Calu3 (cell line): ENCODE measurements at regions not wholly inside any gene's neighbourhood (a gene's known extent, or its start where the extent isn't known, plus 50 kb on each side); places are given as distances from the start of the nearest gene placed in this dataset.
"Not testable (repeated sequence)": the region's sequence is repeated elsewhere in the genome, so short reads cannot be mapped to it uniquely, and the experiment has no call there.

Source experiments
- BruUV-seq: library from RNA; stranded (reverse); fragments of 400-500 nt; replicated peaks from 2 replicates; lab custom pipeline; 2021; lab: Mats Ljungman, UMichigan
- CTCF ChIA-PET: fragments of 300-600 bp; sonication (Branson Sonifier 250); formaldehyde crosslinking; loops from one replicate; lab custom pipeline; 2022; ENCODE audit warnings: antibody characterized with exemption; lab: Charles Lee
- DNase-seq: peaks from one replicate; pipeline ENCODE4 v3.0.0; 2022
- H3K27ac Mint-ChIP-seq: one replicate; pipeline ENCODE4 v1.8.0; 2022; ENCODE audit warnings: mixed read lengths; ENCODE audit not compliant: unreplicated experiment
- H3K27me3 Mint-ChIP-seq: one replicate; pipeline ENCODE4 v1.8.0; 2022; ENCODE audit warnings: mixed read lengths; ENCODE audit not compliant: unreplicated experiment
- H3K36me3 Mint-ChIP-seq: one replicate; pipeline ENCODE4 v1.8.0; 2022; ENCODE audit warnings: mild to moderate bottlenecking, moderate library complexity, mixed read lengths; ENCODE audit not compliant: insufficient read depth, unreplicated experiment
- H3K4me1 Mint-ChIP-seq: one replicate; pipeline ENCODE4 v1.8.0; 2022; ENCODE audit warnings: mild to moderate bottlenecking, low read depth, mixed read lengths; ENCODE audit not compliant: unreplicated experiment
- H3K4me3 Mint-ChIP-seq: one replicate; pipeline ENCODE4 v1.8.0; 2022; ENCODE audit warnings: mild to moderate bottlenecking, low read depth, moderate library complexity, mixed read lengths; ENCODE audit not compliant: unreplicated experiment
- H3K9me3 Mint-ChIP-seq: one replicate; pipeline ENCODE4 v1.8.0; 2022; ENCODE audit warnings: low read depth, mixed read lengths; ENCODE audit not compliant: unreplicated experiment
- intact Hi-C: fragments of 100-400 bp; cut with micrococcal nuclease; formaldehyde crosslinking; loops from one replicate; pipeline ENCODE4 v1.10.0; 2022; ENCODE audit not compliant: unreplicated experiment
- TF ChIP-seq, protein P1 (sequence below): fragments of 200-600 bp; IDR thresholded peaks from one replicate; pipeline ENCODE4 v1.8.0; 2022; ENCODE audit warnings: antibody characterized with exemption; ENCODE audit not compliant: unreplicated experiment

DNA sequence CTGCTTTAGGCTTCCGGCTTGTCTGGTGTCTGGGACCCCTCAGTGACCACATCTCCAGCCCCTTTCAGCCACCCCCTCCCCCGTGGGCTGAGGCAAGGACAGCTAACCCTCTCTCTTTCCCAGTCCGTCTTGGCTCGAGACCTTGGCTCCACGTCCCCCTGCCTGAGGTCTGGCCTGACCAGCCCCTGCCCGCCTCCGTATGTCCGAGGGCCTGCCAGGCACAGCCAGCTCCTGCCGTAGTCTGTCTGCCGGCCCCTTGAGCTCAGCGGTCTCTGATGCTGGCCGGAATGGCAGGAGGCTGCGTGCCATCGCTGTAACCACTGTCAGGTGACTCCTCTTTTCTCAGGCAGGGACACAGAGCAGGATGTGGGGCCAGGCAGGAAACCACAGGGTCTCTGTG, 73.3 kb upstream of the LRPAP1 start:
- Mint-ChIP-seq H3K9me3 (no peaks in the 10 kb centered on the region), H3K36me3 (no peaks in the 10 kb centered on the region), H3K4me1 (no peaks in the 10 kb centered on the region), H3K27me3 (peaks cover 29% of the 10 kb centered on the region), H3K4me3 (no peak overlapping the region), H3K27ac (no peak overlapping the region)
- TF ChIP-seq, protein P1, sequence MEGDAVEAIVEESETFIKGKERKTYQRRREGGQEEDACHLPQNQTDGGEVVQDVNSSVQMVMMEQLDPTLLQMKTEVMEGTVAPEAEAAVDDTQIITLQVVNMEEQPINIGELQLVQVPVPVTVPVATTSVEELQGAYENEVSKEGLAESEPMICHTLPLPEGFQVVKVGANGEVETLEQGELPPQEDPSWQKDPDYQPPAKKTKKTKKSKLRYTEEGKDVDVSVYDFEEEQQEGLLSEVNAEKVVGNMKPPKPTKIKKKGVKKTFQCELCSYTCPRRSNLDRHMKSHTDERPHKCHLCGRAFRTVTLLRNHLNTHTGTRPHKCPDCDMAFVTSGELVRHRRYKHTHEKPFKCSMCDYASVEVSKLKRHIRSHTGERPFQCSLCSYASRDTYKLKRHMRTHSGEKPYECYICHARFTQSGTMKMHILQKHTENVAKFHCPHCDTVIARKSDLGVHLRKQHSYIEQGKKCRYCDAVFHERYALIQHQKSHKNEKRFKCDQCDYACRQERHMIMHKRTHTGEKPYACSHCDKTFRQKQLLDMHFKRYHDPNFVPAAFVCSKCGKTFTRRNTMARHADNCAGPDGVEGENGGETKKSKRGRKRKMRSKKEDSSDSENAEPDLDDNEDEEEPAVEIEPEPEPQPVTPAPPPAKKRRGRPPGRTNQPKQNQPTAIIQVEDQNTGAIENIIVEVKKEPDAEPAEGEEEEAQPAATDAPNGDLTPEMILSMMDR = no peak
- intact Hi-C loops = no loop called here
- CTCF ChIA-PET = no interaction called here
- no peak for DNase-seq
- BruUV-seq = no TSS peak

DNA sequence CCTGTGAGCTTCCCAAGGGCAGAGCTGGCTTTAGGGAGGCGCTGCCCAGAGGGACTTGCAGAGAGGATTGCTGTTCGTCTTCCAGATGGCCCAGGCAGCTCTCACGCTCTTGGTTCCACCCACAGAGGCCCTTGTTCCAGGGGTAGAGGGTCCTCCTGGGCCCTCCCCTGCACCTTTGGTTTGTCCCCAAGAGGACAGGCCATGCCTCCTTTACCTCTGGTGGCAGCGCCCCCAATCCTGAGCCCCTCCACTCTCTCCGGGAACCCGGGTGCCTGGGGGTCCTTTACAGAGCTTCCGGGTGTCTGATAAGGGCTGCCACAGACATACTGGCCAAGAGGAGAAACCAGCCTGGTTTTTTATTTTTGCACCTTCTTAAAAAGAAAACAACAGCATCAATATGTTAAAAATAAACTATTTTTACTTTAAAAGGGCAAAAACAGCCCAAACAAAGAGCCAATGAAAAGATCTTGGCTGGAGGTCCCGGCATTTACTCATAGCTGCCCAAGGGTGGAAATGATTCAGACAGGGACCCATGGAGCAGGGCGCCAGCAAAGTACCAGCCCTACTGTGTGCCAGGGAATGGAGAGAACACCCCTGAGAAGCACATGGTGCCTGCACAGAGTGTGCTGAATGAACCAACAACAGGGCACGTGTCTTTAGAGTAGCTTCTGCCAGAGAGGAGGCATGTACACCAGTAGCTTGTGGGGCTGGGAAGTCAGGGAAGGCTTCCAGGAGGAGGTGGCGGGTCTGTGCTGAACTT, 70.8 kb upstream of the LRPAP1 start:
- BruUV-seq, H3K4me1 Mint-ChIP-seq, H3K36me3 Mint-ChIP-seq, DNase-seq, intact Hi-C loops, H3K4me3 Mint-ChIP-seq, CTCF ChIA-PET, H3K9me3 Mint-ChIP-seq, H3K27ac Mint-ChIP-seq: not testable (repeated sequence)
- peaks cover 14% of the 10 kb centered on the region for H3K27me3 Mint-ChIP-seq

DNA sequence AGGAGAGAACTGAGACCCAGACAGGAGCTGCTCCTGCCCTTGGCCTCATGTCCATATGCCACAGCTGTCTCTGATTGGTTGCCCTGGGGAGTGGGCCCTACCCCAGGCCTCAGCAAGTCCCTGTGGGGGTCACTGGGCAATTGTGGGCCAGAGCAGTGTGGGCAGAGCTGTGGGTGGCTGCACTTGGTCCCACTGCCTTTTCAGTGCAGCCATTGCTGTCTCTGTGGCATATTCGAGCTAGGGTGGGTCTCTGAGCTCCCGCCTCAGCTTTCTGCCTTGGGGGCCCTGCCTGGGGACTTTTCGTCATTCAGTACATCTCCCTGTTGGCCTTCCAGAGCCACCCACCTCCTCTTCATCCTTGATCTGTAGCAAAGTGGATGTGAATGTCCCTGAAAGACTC, 69.8 kb upstream of the LRPAP1 start:
- CTCF ChIA-PET = no interaction called here
- no TSS peak for BruUV-seq
- intact Hi-C loops = no loop called here
- H3K9me3 Mint-ChIP-seq = no peaks in the 10 kb centered on the region
- no peak for DNase-seq
- peaks cover 16% of the 10 kb centered on the region for H3K27me3 Mint-ChIP-seq
- H3K27ac Mint-ChIP-seq = no peak overlapping the region
- TF ChIP-seq, protein P1 = no peak
- H3K4me1 Mint-ChIP-seq = no peaks in the 10 kb centered on the region
- H3K36me3 Mint-ChIP-seq = no peaks in the 10 kb centered on the region
- no peak overlapping the region for H3K4me3 Mint-ChIP-seq

DNA sequence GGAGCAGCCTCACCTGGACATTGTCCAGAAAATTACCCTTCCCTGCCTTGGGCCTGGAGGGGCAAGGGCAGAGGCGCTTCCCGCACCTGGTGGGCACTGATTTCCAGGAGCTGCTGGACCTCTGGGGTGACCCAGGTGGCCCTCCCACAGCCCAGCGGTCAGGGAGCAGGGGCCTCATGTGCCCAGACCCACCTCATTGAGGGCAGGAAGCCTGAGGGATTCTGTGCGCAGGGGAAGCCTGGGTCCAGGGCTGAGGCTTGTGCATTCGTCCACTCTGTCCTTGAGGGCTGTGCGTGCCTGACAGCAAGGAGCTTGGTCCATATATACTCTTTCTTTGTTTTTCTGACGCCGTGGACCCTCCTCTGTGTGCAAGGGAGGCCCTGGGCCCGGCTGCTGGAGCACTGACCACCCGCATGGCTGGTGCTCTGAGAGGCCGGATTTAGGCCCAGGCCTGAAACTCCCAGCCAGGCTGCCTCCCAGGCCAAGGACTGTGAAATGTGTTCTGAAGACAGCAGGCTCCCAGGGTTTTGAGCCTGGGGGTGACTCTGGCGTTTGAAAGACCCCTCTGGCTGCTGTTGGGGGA, 69.0 kb upstream of the LRPAP1 start:
- DNase-seq, H3K4me3 Mint-ChIP-seq, H3K36me3 Mint-ChIP-seq, intact Hi-C loops, BruUV-seq, H3K4me1 Mint-ChIP-seq, H3K9me3 Mint-ChIP-seq, H3K27ac Mint-ChIP-seq, CTCF ChIA-PET: not testable (repeated sequence)
- peaks cover 24% of the 10 kb centered on the region for H3K27me3 Mint-ChIP-seq

DNA sequence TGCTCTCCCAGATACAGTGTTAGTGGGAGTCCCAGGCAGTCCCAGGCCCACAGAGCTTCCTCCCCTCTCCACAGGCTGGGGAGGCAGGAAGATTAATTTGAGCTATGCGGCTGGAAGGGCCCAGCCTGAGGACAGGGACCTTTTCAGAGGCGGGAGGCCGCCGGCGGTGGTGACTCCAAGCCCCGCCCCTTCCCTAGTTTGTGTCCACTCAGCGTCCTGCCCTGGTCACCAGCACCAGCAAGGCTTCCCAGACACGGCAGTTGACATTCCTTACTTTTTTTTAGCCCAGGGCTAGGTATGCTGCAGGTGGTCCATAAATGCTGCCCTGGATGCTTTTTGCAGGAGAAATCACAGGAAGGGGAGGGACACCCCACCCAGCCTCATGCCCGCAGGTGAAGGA, 67.7 kb upstream of the LRPAP1 start:
- no peak overlapping the region for H3K4me3 Mint-ChIP-seq

More for the DNA sequence above, 67.7 kb upstream of the LRPAP1 start:
- CTCF ChIA-PET = no interaction called here
- no peak overlapping the region for H3K27ac Mint-ChIP-seq
- BruUV-seq = no TSS peak
- H3K36me3 Mint-ChIP-seq = no peaks in the 10 kb centered on the region
- H3K4me1 Mint-ChIP-seq = no peaks in the 10 kb centered on the region
- no peak for DNase-seq
- TF ChIP-seq, protein P1 = no peak
- peaks cover 36% of the 10 kb centered on the region for H3K27me3 Mint-ChIP-seq
- intact Hi-C loops = no loop called here
- no peaks in the 10 kb centered on the region for H3K9me3 Mint-ChIP-seq
